ENCODE measurements at regions not wholly inside any gene's neighbourhood (a gene's known extent, or its start where the extent isn't known, plus 50 kb on each side); places are given as distances from the start of the nearest gene placed in this dataset.

DNA sequence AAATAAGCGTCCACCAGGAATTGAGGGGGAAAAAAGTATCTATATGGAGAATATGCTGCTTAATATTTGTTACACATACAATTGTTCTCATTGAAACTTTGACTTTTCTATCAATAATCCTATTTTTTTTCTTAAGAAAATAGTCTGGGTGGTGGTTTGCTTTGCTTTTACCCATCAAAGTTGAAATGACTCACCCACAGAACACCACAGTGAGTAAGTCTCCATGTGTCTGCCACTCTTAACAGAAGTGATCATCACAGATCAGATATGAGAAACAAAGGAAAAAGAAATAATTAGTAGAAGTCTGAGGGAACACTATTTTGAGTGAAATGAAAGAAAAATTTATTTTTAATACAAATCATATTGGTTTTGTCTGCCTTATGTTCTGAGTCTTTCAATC, 742.8 kb downstream of the CDH9 start:
- POLR2A ChIA-PET: no interaction called here
- no peaks in the 10 kb centered on the region for H3K79me2 ChIP-seq (ENCODE audit: control insufficient read depth, insufficient read depth, low read length)
- H3K9me3 ChIP-seq (replicated peaks; ENCODE audit: control insufficient read depth, insufficient read depth, low read length): no peaks in the 10 kb centered on the region
- H3K4me1 ChIP-seq (ENCODE audit: control insufficient read depth, extremely low read depth, insufficient read depth, low read length): no peaks in the 10 kb centered on the region
- H3K36me3 ChIP-seq (ENCODE audit: control insufficient read depth in 2 of 2, extremely low read depth in 1 of 2, insufficient read depth in 2 of 2, low read length in 2 of 2): no peaks in the 10 kb centered on the region
- no peak for FAIRE-seq
- no peak overlapping the region for H3K4me2 ChIP-seq (ENCODE audit: insufficient read depth, low read length)
- intact Hi-C loops (cut with micrococcal nuclease) (no loop called here), dilution Hi-C loops (cut with MboI; ENCODE audit: extremely low pct_ligation_motif_present, low sequenced_read_pairs) (no loop called here)
- H4K20me1 ChIP-seq (replicated peaks; ENCODE audit: control insufficient read depth, extremely low read depth, insufficient read depth, low read length): no peaks in the 10 kb centered on the region
- TF ChIP-seq, protein P1, sequence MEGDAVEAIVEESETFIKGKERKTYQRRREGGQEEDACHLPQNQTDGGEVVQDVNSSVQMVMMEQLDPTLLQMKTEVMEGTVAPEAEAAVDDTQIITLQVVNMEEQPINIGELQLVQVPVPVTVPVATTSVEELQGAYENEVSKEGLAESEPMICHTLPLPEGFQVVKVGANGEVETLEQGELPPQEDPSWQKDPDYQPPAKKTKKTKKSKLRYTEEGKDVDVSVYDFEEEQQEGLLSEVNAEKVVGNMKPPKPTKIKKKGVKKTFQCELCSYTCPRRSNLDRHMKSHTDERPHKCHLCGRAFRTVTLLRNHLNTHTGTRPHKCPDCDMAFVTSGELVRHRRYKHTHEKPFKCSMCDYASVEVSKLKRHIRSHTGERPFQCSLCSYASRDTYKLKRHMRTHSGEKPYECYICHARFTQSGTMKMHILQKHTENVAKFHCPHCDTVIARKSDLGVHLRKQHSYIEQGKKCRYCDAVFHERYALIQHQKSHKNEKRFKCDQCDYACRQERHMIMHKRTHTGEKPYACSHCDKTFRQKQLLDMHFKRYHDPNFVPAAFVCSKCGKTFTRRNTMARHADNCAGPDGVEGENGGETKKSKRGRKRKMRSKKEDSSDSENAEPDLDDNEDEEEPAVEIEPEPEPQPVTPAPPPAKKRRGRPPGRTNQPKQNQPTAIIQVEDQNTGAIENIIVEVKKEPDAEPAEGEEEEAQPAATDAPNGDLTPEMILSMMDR (IDR thresholded peaks at IDR 0.05; ENCODE audit: extremely low read depth in 1 of 2, insufficient read depth in 1 of 2, low read depth in 1 of 2, low read length in 2 of 2): no peak
- TF ChIP-seq EZH2 (IDR thresholded peaks at IDR 0.05; ENCODE audit: borderline replicate concordance, low read depth, low read length, severe bottlenecking) (no peak), GATA2 (IDR thresholded peaks at IDR 0.05; ENCODE audit: insufficient read depth, insufficient read length, low read depth, low read length) (no peak), FOS (IDR thresholded peaks at IDR 0.05; ENCODE audit: borderline replicate concordance, insufficient read depth, low read length) (no peak), POLR2A (IDR thresholded peaks at IDR 0.05; ENCODE audit: low read depth, low read length) (no peak)
- TF ChIP-seq, protein P2, sequence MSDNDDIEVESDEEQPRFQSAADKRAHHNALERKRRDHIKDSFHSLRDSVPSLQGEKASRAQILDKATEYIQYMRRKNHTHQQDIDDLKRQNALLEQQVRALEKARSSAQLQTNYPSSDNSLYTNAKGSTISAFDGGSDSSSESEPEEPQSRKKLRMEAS (IDR thresholded peaks at IDR 0.05; ENCODE audit: insufficient read depth, insufficient read length): no peak
- CTCF ChIA-PET: no interaction called here
- no peaks in the 10 kb centered on the region for H3K9me1 ChIP-seq (replicated peaks; ENCODE audit: control insufficient read depth, extremely low read depth, insufficient read depth, low read length)
- no peak overlapping the region for H3K9ac ChIP-seq (replicated peaks; ENCODE audit: extremely low read depth, insufficient read depth, low read length)
- no peak for DNase-seq (ENCODE audit: low read depth, low spot score)
- no TSS peak for BruUV-seq (replicated peaks)
- H2AFZ ChIP-seq (ENCODE audit: low read depth, low read length): no peak overlapping the region
- H3K27me3 ChIP-seq (ENCODE audit: control insufficient read depth in 2 of 2, insufficient read depth in 2 of 2, low read length in 2 of 2): no peaks in the 10 kb centered on the region
- no peak overlapping the region for H3K27ac ChIP-seq (ENCODE audit: insufficient read depth, low read depth, low read length)
- H3K4me3 ChIP-seq (replicated peaks in 1 of 3; ENCODE audit: insufficient read depth in 1 of 3, low read depth in 1 of 3, low read length in 3 of 3): no peak overlapping the region

DNA sequence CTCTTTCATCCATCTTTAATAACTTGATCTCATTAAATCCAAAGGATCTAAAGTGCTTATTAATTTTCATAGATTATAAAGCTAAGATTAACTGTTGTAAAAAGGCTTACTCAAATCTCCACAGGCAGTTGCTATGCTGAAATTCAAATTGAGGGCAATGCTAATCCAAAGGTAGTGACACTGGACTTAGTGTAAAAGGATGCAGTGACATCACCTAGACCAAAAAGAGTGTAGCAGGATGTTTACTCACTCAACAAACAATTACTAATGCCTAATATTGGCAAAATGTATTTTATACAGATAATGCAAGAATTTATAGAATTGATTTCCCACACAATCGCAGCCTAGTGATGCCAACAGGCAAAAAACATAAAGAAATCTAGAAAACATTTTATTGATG, 756.2 kb downstream of the CDH9 start:
- H3K4me3 ChIP-seq (replicated peaks in 1 of 3; ENCODE audit: insufficient read depth in 1 of 3, low read depth in 1 of 3, low read length in 3 of 3): no peak overlapping the region
- CTCF ChIA-PET: no interaction called here
- no peak for FAIRE-seq
- H4K20me1 ChIP-seq (replicated peaks; ENCODE audit: control insufficient read depth, extremely low read depth, insufficient read depth, low read length): no peaks in the 10 kb centered on the region
- no peaks in the 10 kb centered on the region for H3K79me2 ChIP-seq (ENCODE audit: control insufficient read depth, insufficient read depth, low read length)
- H3K9ac ChIP-seq (replicated peaks; ENCODE audit: extremely low read depth, insufficient read depth, low read length): no peak overlapping the region
- no peaks in the 10 kb centered on the region for H3K4me1 ChIP-seq (ENCODE audit: control insufficient read depth, extremely low read depth, insufficient read depth, low read length)
- intact Hi-C loops (cut with micrococcal nuclease) (no loop called here), dilution Hi-C loops (cut with MboI; ENCODE audit: extremely low pct_ligation_motif_present, low sequenced_read_pairs) (no loop called here)
- BruUV-seq (replicated peaks): no TSS peak
- no peak overlapping the region for H3K4me2 ChIP-seq (ENCODE audit: insufficient read depth, low read length)
- H3K36me3 ChIP-seq (ENCODE audit: control insufficient read depth in 2 of 2, extremely low read depth in 1 of 2, insufficient read depth in 2 of 2, low read length in 2 of 2): no peaks in the 10 kb centered on the region
- no peaks in the 10 kb centered on the region for H3K9me1 ChIP-seq (replicated peaks; ENCODE audit: control insufficient read depth, extremely low read depth, insufficient read depth, low read length)
- no peak overlapping the region for H2AFZ ChIP-seq (ENCODE audit: low read depth, low read length)
- no peaks in the 10 kb centered on the region for H3K9me3 ChIP-seq (replicated peaks; ENCODE audit: control insufficient read depth, insufficient read depth, low read length)
- no peak for TF ChIP-seq POLR2AphosphoS5 (IDR thresholded peaks at IDR 0.05; ENCODE audit: insufficient read depth, low read depth, low read length)
- no peak for TF ChIP-seq FOS (IDR thresholded peaks at IDR 0.05; ENCODE audit: borderline replicate concordance, insufficient read depth, low read length)
- no peak for TF ChIP-seq GATA2 (IDR thresholded peaks at IDR 0.05; ENCODE audit: insufficient read depth, insufficient read length, low read depth, low read length)
- TF ChIP-seq, protein P2 (IDR thresholded peaks at IDR 0.05; ENCODE audit: insufficient read depth, insufficient read length): no peak
- TF ChIP-seq, protein P1 (IDR thresholded peaks at IDR 0.05; ENCODE audit: extremely low read depth in 1 of 2, insufficient read depth in 1 of 2, low read depth in 1 of 2, low read length in 2 of 2): no peak
- TF ChIP-seq MYC (IDR thresholded peaks at IDR 0.05; ENCODE audit: low read depth, low read length): no peak
- TF ChIP-seq EZH2 (IDR thresholded peaks at IDR 0.05; ENCODE audit: borderline replicate concordance, low read depth, low read length, severe bottlenecking): no peak
- no peak for TF ChIP-seq POLR2A (IDR thresholded peaks at IDR 0.05; ENCODE audit: low read depth, low read length)
- no peak for TF ChIP-seq JUN (IDR thresholded peaks at IDR 0.05; ENCODE audit: borderline replicate concordance, insufficient read depth, insufficient read length, low read depth)
- H3K27me3 ChIP-seq (ENCODE audit: control insufficient read depth in 2 of 2, insufficient read depth in 2 of 2, low read length in 2 of 2): no peaks in the 10 kb centered on the region
- no peak for DNase-seq (ENCODE audit: low read depth, low spot score)
- POLR2A ChIA-PET: no interaction called here
- H3K27ac ChIP-seq (ENCODE audit: insufficient read depth, low read depth, low read length): no peak overlapping the region
